HFFc6 (cell line): ENCODE measurements at regions not wholly inside any gene's neighbourhood (a gene's known extent, or its start where the extent isn't known, plus 50 kb on each side); places are given as distances from the start of the nearest gene placed in this dataset.
"Not testable (repeated sequence)": the region's sequence is repeated elsewhere in the genome, so short reads cannot be mapped to it uniquely, and the experiment has no call there.

Source experiments
- DNase-seq: peaks from one replicate; pipeline ENCODE4 v3.0.0-alpha.2; 2018
- H3K27ac Mint-ChIP-seq: 2 replicates; pipeline ENCODE4 v1.8.0; 2020; ENCODE audit warnings: mild to moderate bottlenecking, mixed read lengths
- H3K27me3 Mint-ChIP-seq: 2 replicates; pipeline ENCODE4 v1.8.0; 2021; ENCODE audit warnings: mild to moderate bottlenecking, moderate library complexity, mixed read lengths; ENCODE audit not compliant: insufficient read depth
- H3K36me3 Mint-ChIP-seq: 2 replicates; pipeline ENCODE4 v1.8.0; 2021; ENCODE audit warnings: low read depth, mixed read lengths
- H3K4me1 Mint-ChIP-seq: 2 replicates; pipeline ENCODE4 v1.8.0; 2020; ENCODE audit warnings: low read depth, mixed read lengths
- H3K4me3 Mint-ChIP-seq: 2 replicates; pipeline ENCODE4 v1.8.0; 2020; ENCODE audit warnings: mild to moderate bottlenecking, moderate library complexity, mixed read lengths
- H3K9me3 Mint-ChIP-seq: 2 replicates; pipeline ENCODE4 v1.8.0; 2020; ENCODE audit warnings: mild to moderate bottlenecking, mixed read lengths
- TF ChIP-seq, protein P1 (sequence below): fragments of 200-600 bp; sonication (generic); IDR thresholded peaks from 2 replicates; pipeline ENCODE4 v1.5.0; 2021; ENCODE audit warnings: antibody characterized with exemption, mild to moderate bottlenecking

- Mint-ChIP-seq H3K9me3 (peaks cover 30% of the 10 kb centered on the region), H3K4me1 (no peaks in the 10 kb centered on the region), H3K36me3 (no peaks in the 10 kb centered on the region), H3K27me3 (no peaks in the 10 kb centered on the region; the same call in 1 of the 2 replicates), H3K27ac (no peak overlapping the region), H3K4me3 (no peak overlapping the region)
- no peak for DNase-seq
- TF ChIP-seq, protein P1, sequence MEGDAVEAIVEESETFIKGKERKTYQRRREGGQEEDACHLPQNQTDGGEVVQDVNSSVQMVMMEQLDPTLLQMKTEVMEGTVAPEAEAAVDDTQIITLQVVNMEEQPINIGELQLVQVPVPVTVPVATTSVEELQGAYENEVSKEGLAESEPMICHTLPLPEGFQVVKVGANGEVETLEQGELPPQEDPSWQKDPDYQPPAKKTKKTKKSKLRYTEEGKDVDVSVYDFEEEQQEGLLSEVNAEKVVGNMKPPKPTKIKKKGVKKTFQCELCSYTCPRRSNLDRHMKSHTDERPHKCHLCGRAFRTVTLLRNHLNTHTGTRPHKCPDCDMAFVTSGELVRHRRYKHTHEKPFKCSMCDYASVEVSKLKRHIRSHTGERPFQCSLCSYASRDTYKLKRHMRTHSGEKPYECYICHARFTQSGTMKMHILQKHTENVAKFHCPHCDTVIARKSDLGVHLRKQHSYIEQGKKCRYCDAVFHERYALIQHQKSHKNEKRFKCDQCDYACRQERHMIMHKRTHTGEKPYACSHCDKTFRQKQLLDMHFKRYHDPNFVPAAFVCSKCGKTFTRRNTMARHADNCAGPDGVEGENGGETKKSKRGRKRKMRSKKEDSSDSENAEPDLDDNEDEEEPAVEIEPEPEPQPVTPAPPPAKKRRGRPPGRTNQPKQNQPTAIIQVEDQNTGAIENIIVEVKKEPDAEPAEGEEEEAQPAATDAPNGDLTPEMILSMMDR: no peak
These were observed 190.8 kb upstream of the MYLIP start for GRCh38 chr6:15938107-15938506.

- no peak for DNase-seq
- Mint-ChIP-seq H3K9me3 (peaks cover 30% of the 10 kb centered on the region), H3K4me1 (no peaks in the 10 kb centered on the region), H3K36me3 (no peaks in the 10 kb centered on the region), H3K27ac (no peak overlapping the region), H3K4me3 (no peak overlapping the region), H3K27me3 (no peaks in the 10 kb centered on the region; the same call in 1 of the 2 replicates)
- TF ChIP-seq, protein P1: no peak
These were observed 191.3 kb upstream of the MYLIP start for GRCh38 chr6:15937602-15938001.

DNA sequence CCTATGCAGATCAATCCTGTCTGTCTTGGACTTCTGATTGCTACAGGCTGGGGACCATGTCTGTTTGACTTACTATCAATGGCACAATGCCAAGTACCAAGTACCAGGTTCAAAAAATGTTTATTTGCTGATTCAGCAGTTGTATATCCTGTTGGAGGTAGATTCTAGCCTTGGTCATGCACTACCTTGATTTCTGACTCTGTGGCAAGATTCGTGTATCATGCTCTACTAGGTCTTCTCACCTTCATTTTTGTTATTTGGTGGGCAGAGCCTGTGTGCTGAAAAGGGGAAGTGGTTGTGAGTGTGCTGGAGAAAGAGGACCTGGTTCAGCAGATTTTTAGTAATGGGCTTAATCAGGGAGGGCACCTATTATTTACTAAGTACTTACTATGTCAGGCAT is 192.4 kb upstream of the MYLIP start:
- Mint-ChIP-seq H3K36me3 (no peaks in the 10 kb centered on the region), H3K4me3 (no peak overlapping the region), H3K9me3 (peaks cover 25% of the 10 kb centered on the region), H3K4me1 (no peaks in the 10 kb centered on the region), H3K27ac (no peak overlapping the region), H3K27me3 (no peaks in the 10 kb centered on the region)
- TF ChIP-seq, protein P1: no peak
- DNase-seq: no peak

DNA sequence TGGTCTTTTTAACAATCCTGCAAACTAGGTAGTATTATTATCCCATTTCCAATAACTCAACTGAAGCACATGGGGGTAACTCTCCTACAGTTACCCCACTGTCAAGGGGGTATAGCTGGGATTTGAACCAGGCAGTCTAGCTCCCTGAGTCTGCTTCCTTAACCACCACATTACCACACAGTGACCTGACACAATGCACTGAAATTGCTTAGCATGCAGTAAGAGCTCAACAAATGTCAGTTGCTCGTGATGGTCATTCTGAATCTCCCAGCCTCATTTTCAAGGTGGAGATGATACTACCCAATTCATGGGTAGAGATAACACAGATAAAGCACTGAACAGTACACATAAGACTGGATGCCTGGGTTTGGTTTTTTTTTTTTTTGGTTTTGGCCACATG is 193.2 kb upstream of the MYLIP start:
- Mint-ChIP-seq H3K36me3 (0 out of 2 replicates have a peak, but pooled peaks cover 8% of the 10 kb centered on the region), H3K27ac (no peak overlapping the region), H3K4me1 (no peaks in the 10 kb centered on the region), H3K9me3 (peaks cover 29% of the 10 kb centered on the region), H3K4me3 (no peak overlapping the region), H3K27me3 (no peaks in the 10 kb centered on the region; the same call in 1 of the 2 replicates)
- TF ChIP-seq, protein P1: no peak
- no peak for DNase-seq

DNA sequence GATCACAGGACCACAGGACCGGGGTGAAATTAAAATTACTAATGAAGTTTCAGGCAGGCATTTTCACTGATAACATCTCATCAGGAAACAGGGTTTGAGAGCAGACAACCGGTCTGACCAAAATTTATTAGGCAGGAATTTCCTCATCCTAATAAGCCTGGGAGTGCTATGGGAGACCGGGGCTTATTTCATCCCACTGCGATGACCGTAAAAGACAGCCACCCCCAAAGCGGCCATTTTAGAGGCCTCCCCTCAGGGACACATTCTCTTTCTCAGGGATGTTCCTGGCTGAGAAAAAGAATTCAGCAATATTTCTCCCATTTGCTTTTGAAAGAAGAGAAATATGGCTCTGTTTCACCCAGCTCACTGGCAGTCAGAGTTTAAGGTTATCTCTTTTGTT is 197.2 kb upstream of the MYLIP start:
- not testable (repeated sequence) for H3K27ac Mint-ChIP-seq, H3K36me3 Mint-ChIP-seq, H3K4me1 Mint-ChIP-seq, DNase-seq, H3K4me3 Mint-ChIP-seq, H3K27me3 Mint-ChIP-seq
- H3K9me3 Mint-ChIP-seq: peaks cover 29% of the 10 kb centered on the region

DNA sequence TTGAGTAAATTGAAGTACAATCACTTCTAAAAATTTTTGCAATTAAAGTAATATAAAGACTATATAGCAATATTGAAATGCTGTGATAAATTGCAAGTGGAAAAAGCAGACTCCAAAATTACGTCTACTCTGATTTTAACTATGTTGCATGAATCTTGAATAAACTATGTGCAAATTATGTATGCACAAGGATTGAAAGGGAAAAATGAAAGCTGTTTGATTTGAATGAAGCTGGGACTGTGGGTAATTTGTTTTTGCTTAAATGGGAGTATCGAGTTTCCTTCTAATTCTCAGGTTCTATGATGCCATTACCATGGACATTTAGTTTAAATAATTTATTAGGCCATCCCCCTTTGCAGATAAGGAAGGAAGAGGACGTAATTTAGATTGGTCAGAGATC is 198.7 kb upstream of the MYLIP start:
- TF ChIP-seq, protein P1: no peak
- Mint-ChIP-seq H3K9me3 (peaks cover 37% of the 10 kb centered on the region), H3K4me3 (no peak overlapping the region), H3K27ac (no peak overlapping the region), H3K4me1 (no peaks in the 10 kb centered on the region), H3K27me3 (peaks cover 2% of the 10 kb centered on the region), H3K36me3 (peaks cover 14% of the 10 kb centered on the region; the same call in 1 of the 2 replicates)
- no peak for DNase-seq
